ENCODE measurements at regions not wholly inside any gene's neighbourhood (a gene's known extent, or its start where the extent isn't known, plus 50 kb on each side); places are given as distances from the start of the nearest gene placed in this dataset.
"Not testable (repeated sequence)": the region's sequence is repeated elsewhere in the genome, so short reads cannot be mapped to it uniquely, and the experiment has no call there.

GRCh38 chr2:2645162-2645855 is 314.2 kb upstream of the MYT1L start:
- Mint-ChIP-seq H3K27me3 (peaks cover 22% of the 10 kb centered on the region), H3K27ac (no peak overlapping the region), H3K36me3 (ENCODE audit: insufficient read depth) (no peaks in the 10 kb centered on the region), H3K4me3 (ENCODE audit: low read depth) (no peak overlapping the region), H3K9me3 (ENCODE audit: low read depth) (no peaks in the 10 kb centered on the region), H3K4me1 (ENCODE audit: low read depth) (no peaks in the 10 kb centered on the region)
- TF ChIP-seq, protein P1, sequence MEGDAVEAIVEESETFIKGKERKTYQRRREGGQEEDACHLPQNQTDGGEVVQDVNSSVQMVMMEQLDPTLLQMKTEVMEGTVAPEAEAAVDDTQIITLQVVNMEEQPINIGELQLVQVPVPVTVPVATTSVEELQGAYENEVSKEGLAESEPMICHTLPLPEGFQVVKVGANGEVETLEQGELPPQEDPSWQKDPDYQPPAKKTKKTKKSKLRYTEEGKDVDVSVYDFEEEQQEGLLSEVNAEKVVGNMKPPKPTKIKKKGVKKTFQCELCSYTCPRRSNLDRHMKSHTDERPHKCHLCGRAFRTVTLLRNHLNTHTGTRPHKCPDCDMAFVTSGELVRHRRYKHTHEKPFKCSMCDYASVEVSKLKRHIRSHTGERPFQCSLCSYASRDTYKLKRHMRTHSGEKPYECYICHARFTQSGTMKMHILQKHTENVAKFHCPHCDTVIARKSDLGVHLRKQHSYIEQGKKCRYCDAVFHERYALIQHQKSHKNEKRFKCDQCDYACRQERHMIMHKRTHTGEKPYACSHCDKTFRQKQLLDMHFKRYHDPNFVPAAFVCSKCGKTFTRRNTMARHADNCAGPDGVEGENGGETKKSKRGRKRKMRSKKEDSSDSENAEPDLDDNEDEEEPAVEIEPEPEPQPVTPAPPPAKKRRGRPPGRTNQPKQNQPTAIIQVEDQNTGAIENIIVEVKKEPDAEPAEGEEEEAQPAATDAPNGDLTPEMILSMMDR (IDR thresholded peaks at IDR 0.05; ENCODE audit: unreplicated experiment), result no peak
- no peak for DNase-seq (ENCODE audit: low spot score, unreplicated experiment)

DNA sequence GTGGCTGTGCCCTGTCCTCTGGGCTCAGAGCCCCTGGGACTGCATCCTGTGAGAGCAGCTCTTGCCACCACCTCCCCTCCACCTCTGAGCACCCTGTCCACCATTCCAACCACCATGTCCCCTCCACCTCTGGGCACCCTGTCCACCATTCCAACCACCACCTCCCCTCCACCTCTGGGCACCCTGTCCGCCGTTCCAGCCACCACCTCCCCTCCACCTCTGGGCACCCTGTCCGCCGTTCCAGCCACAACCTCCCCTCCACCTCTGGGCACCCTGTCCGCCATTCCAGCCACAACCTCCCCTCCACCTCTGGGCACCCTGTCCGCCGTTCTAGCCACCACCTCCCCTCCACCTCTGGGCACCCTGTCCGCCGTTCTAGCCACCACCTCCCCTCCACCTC is 313.7 kb upstream of the MYT1L start:
- H3K9me3 Mint-ChIP-seq (ENCODE audit: low read depth), result not testable (repeated sequence)

DNA sequence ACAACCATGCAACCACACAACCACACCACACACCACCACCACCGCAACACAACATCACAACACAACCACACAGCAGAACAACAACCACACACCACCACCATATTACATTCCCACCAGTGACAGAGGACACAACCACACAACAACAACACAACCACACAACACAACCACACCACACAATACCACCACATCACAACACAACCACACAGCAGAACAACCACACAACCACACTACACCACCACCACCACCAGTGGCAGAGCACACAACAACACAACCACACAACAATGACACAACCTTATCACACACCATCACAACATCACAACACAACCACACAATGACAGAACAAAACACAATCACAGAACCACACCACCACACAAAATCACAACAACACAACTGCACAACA is 313.0 kb upstream of the MYT1L start:
- Mint-ChIP-seq H3K36me3 (ENCODE audit: insufficient read depth) (no peaks in the 10 kb centered on the region), H3K4me3 (ENCODE audit: low read depth) (no peak overlapping the region), H3K27ac (no peak overlapping the region), H3K9me3 (ENCODE audit: low read depth) (no peaks in the 10 kb centered on the region), H3K4me1 (ENCODE audit: low read depth) (no peaks in the 10 kb centered on the region), H3K27me3 (peaks cover 21% of the 10 kb centered on the region)
- TF ChIP-seq, protein P1 (IDR thresholded peaks at IDR 0.05; ENCODE audit: unreplicated experiment), result no peak
- no peak for DNase-seq (ENCODE audit: low spot score, unreplicated experiment)

More for the DNA sequence above, 313.7 kb upstream of the MYT1L start:
- not testable (repeated sequence) for H3K36me3 Mint-ChIP-seq (ENCODE audit: insufficient read depth); H3K27ac Mint-ChIP-seq; H3K4me1 Mint-ChIP-seq (ENCODE audit: low read depth); H3K4me3 Mint-ChIP-seq (ENCODE audit: low read depth); DNase-seq (ENCODE audit: low spot score, unreplicated experiment)
- peaks cover 23% of the 10 kb centered on the region for H3K27me3 Mint-ChIP-seq

DNA sequence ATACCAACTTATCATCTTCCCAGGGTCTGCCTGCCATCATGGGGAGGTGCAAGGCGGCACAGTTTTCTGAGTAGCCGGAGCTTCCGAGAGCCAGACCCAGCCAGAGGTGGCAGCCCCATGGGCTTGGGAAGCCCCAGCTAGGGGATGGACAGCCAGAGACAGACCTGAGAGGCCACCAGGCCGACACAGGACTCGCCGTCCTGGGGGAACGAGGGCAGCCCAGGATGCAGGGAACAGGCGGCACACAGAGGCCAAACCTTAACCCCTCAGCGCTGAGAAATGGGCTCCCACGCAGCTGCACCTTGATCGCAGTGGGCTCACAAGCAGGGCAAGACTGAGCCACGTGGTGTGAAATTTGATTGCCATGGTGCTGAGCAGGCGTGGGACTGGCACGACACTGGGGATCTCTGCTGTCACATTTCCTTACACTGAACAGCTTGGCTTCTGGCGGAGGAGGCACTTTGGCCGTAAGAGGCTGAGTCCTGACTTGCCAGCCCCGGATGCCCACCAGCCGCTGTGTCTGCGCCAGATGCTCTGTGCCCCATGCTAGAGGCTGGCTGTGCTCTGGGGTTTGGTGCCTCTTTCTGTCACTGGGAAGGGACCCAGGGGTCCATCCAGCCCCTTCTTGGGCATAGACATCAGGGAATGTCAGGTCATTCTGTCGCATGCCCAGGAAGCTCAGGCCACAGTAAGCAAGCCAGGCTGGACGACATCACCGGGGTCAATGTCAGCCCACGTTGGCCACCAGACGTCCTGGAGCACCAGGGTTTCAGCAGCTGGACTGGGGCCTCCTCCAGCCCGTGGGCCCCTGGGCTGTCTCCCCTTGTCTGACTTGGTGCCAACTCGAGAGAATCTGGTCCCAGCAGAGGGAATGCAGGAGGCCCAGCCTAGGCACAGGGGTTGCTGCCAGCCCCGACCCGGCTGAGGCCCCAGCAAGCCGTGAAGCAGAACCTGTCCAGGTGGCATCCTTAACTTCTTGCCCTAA is 312.1 kb upstream of the MYT1L start:
- Mint-ChIP-seq H3K4me3 (ENCODE audit: low read depth) (no peak overlapping the region), H3K9me3 (ENCODE audit: low read depth) (no peaks in the 10 kb centered on the region), H3K36me3 (ENCODE audit: insufficient read depth) (no peaks in the 10 kb centered on the region), H3K27me3 (peaks cover 24% of the 10 kb centered on the region), H3K27ac (no peak overlapping the region), H3K4me1 (ENCODE audit: low read depth) (no peaks in the 10 kb centered on the region)
- TF ChIP-seq, protein P1 (IDR thresholded peaks at IDR 0.05; ENCODE audit: unreplicated experiment), result no peak
- no peak for DNase-seq (ENCODE audit: low spot score, unreplicated experiment)

- no peaks in the 10 kb centered on the region for H3K36me3 Mint-ChIP-seq (ENCODE audit: insufficient read depth)
- H3K4me3 Mint-ChIP-seq (ENCODE audit: low read depth), result no peak overlapping the region
- TF ChIP-seq, protein P1 (IDR thresholded peaks at IDR 0.05; ENCODE audit: unreplicated experiment), result no peak
- peaks cover 28% of the 10 kb centered on the region for H3K27me3 Mint-ChIP-seq
- H3K4me1 Mint-ChIP-seq (ENCODE audit: low read depth), result no peaks in the 10 kb centered on the region
- no peaks in the 10 kb centered on the region for H3K9me3 Mint-ChIP-seq (ENCODE audit: low read depth)
- no peak for DNase-seq (ENCODE audit: low spot score, unreplicated experiment)
- no peak overlapping the region for H3K27ac Mint-ChIP-seq
Observed at GRCh38 chr2:2641541-2642410, 310.7 kb upstream of the MYT1L start.

Data from progenitor cell of endocrine pancreas (in vitro differentiated cells).